GM23248 (cell line): ENCODE measurements at regions not wholly inside any gene's neighbourhood (a gene's known extent, or its start where the extent isn't known, plus 50 kb on each side); places are given as distances from the start of the nearest gene placed in this dataset.

Source experiments
- DNase-seq: peaks from one replicate; pipeline ENCODE4 v3.0.0-alpha.2; 2015
- H2AFZ ChIP-seq: fragments of 200-600 bp; sonication (generic); 2 replicates; pipeline ENCODE4 v1.6.1; 2016; ENCODE audit warnings: antibody characterized with exemption
- H3F3A ChIP-seq: fragments of 200-600 bp; sonication (generic); 2 replicates; pipeline ENCODE4 v1.6.1; 2016; ENCODE audit warnings: mild to moderate bottlenecking, antibody characterized with exemption, mixed run types; ENCODE audit not compliant: insufficient read depth
- H3K27ac ChIP-seq: fragments of 200-600 bp; sonication (generic); 2 replicates; pipeline ENCODE4 v1.5.1; 2016; ENCODE audit warnings: mild to moderate bottlenecking
- H3K27me3 ChIP-seq: fragments of 200-600 bp; sonication (generic); replicated peaks from 2 replicates; pipeline ENCODE4 v1.6.1; 2016; ENCODE audit warnings: mild to moderate bottlenecking; ENCODE audit not compliant: insufficient read depth
- H3K36me3 ChIP-seq: fragments of 200-600 bp; sonication (generic); 2 replicates; pipeline ENCODE4 v1.6.1; 2016; ENCODE audit warnings: low read depth, mild to moderate bottlenecking
- H3K4me1 ChIP-seq: fragments of 200-600 bp; sonication (generic); 2 replicates; pipeline ENCODE4 v1.6.1; 2016; ENCODE audit warnings: mild to moderate bottlenecking; ENCODE audit not compliant: insufficient read depth
- H3K4me2 ChIP-seq: fragments of 200-600 bp; sonication (generic); one replicate; pipeline ENCODE4 v1.6.1; 2016; ENCODE audit warnings: mild to moderate bottlenecking; ENCODE audit not compliant: unreplicated experiment
- H3K4me3 ChIP-seq: fragments of 200-600 bp; sonication (generic); 2 replicates; pipeline ENCODE4 v1.5.1; 2016; ENCODE audit warnings: mild to moderate bottlenecking
- H3K79me2 ChIP-seq: fragments of 200-600 bp; sonication (generic); 2 replicates; pipeline ENCODE4 v1.6.1; 2016; ENCODE audit warnings: mild to moderate bottlenecking; ENCODE audit not compliant: insufficient read depth
- H3K9ac ChIP-seq: fragments of 200-600 bp; sonication (generic); 2 replicates; pipeline ENCODE4 v1.6.1; 2016; ENCODE audit warnings: mild to moderate bottlenecking
- H3K9me2 ChIP-seq: fragments of 200-600 bp; sonication (generic); 2 replicates; pipeline ENCODE4 v1.6.1; 2016; ENCODE audit warnings: mixed run types, mild to moderate bottlenecking, moderate library complexity; ENCODE audit not compliant: insufficient read depth
- H3K9me3 ChIP-seq: fragments of 200-600 bp; sonication (generic); one replicate; pipeline ENCODE4 v1.6.1; 2017; ENCODE audit warnings: low read depth
- H4K20me1 ChIP-seq: fragments of 200-600 bp; sonication (generic); 2 replicates; pipeline ENCODE4 v1.6.0; 2016; ENCODE audit not compliant: insufficient read depth
- EZH2 ChIP-seq: fragments of 200-600 bp; sonication (generic); IDR thresholded peaks from 2 replicates; pipeline ENCODE4 v1.6.1; 2018; ENCODE audit warnings: antibody characterized with exemption, mild to moderate bottlenecking; ENCODE audit not compliant: insufficient read depth, poor library complexity, severe bottlenecking
- EZH2phosphoT487 ChIP-seq: fragments of 200-600 bp; sonication (generic); IDR thresholded peaks from 2 replicates; pipeline ENCODE4 v1.6.1; 2018; ENCODE audit warnings: antibody characterized with exemption, moderate library complexity, mild to moderate bottlenecking, low read depth; ENCODE audit not compliant: insufficient read depth
- WGBS, 2 experiments: methylation state at CpG; one replicate each; pipeline ENCODE4 v1.1.6; 2015 to 2017; ENCODE audit warnings: low lambda C conversion rate in 2 of 2, low coverage in 1 of 2; ENCODE audit errors: missing lambda C conversion rate in 2 of 2; 5-methylcytosine and 5-hydroxymethylcytosine counted together
- in situ Hi-C: fragments of 300-500 bp; cut with MboI; formaldehyde crosslinking; loops from 2 replicates; pipeline ENCODE4 v1.15.0; 2020

GRCh38 chr12:78683031-78683430, 181.5 kb upstream of the SYT1 start:
- no peak for TF ChIP-seq EZH2
- TF ChIP-seq EZH2phosphoT487, result no peak
- no peaks in the 10 kb centered on the region for H3K9me3 ChIP-seq
- H4K20me1 ChIP-seq, result no peaks in the 10 kb centered on the region
- H3F3A ChIP-seq, result no peaks in the 10 kb centered on the region
- no peaks in the 10 kb centered on the region for H3K79me2 ChIP-seq
- no peaks in the 10 kb centered on the region for H3K27me3 ChIP-seq
- H3K27ac ChIP-seq, result no peak overlapping the region
- no peak overlapping the region for H3K9ac ChIP-seq
- H2AFZ ChIP-seq, result no peak overlapping the region
- peak; percentile 5 for DNase-seq
- in situ Hi-C loops, result no loop called here
- H3K4me3 ChIP-seq, result no peak overlapping the region
- H3K4me1 ChIP-seq, result no peaks in the 10 kb centered on the region
- no peaks in the 10 kb centered on the region for H3K36me3 ChIP-seq
- 81 to 82% methylated on average over 3 of the region's 3 CpGs for WGBS, 2 experiments
- H3K4me2 ChIP-seq, result no peak overlapping the region
- no peaks in the 10 kb centered on the region for H3K9me2 ChIP-seq

- H4K20me1 ChIP-seq, result no peaks in the 10 kb centered on the region
- H3K36me3 ChIP-seq, result no peaks in the 10 kb centered on the region
- no peak overlapping the region for H3K27ac ChIP-seq
- no peaks in the 10 kb centered on the region for H3K27me3 ChIP-seq
- in situ Hi-C loops, result no loop called here
- no peaks in the 10 kb centered on the region for H3K9me2 ChIP-seq
- no peaks in the 10 kb centered on the region for H3K9me3 ChIP-seq
- no peak overlapping the region for H3K4me2 ChIP-seq
- DNase-seq, result no peak
- WGBS, 2 experiments, result 97 to 100% methylated on average over 3 of the region's 3 CpGs
- no peak overlapping the region for H3K4me3 ChIP-seq
- H3K4me1 ChIP-seq, result no peaks in the 10 kb centered on the region
- no peaks in the 10 kb centered on the region for H3K79me2 ChIP-seq
- no peak overlapping the region for H2AFZ ChIP-seq
- TF ChIP-seq EZH2, result no peak
- TF ChIP-seq EZH2phosphoT487, result no peak
- H3F3A ChIP-seq, result no peaks in the 10 kb centered on the region
- no peak overlapping the region for H3K9ac ChIP-seq
Measured at GRCh38 chr12:78683626-78684025, 180.9 kb upstream of the SYT1 start.

GRCh38 chr12:78684419-78684818, 180.2 kb upstream of the SYT1 start:
- Histone ChIP-seq H3K36me3 (no peaks in the 10 kb centered on the region), H3K9me3 (no peaks in the 10 kb centered on the region), H3K9me2 (no peaks in the 10 kb centered on the region), H3K4me2 (no peak overlapping the region), H4K20me1 (no peaks in the 10 kb centered on the region), H3K4me3 (no peak overlapping the region), H3K27ac (no peak overlapping the region), H3K9ac (no peak overlapping the region), H3K79me2 (no peaks in the 10 kb centered on the region), H3F3A (no peaks in the 10 kb centered on the region), H2AFZ (no peak overlapping the region), H3K27me3 (no peaks in the 10 kb centered on the region), H3K4me1 (no peaks in the 10 kb centered on the region)
- no peak for DNase-seq
- in situ Hi-C loops, result no loop called here
- TF ChIP-seq EZH2phosphoT487 (no peak), EZH2 (no peak)
- 76 to 83% methylated on average over 3 of the region's 3 CpGs for WGBS, 2 experiments

GRCh38 chr12:78695749-78696148, 168.8 kb upstream of the SYT1 start:
- no peak overlapping the region for H3K9ac ChIP-seq
- no peak for DNase-seq
- in situ Hi-C loops, result no loop called here
- H3K4me1 ChIP-seq, result no peaks in the 10 kb centered on the region
- 98 to 100% methylated on average over 2 of the region's 2 CpGs for WGBS, 2 experiments
- no peak overlapping the region for H2AFZ ChIP-seq
- TF ChIP-seq EZH2 (no peak), EZH2phosphoT487 (no peak)
- no peaks in the 10 kb centered on the region for H3K9me2 ChIP-seq
- H3K9me3 ChIP-seq, result no peaks in the 10 kb centered on the region
- H3K27ac ChIP-seq, result no peak overlapping the region
- no peak overlapping the region for H3K4me3 ChIP-seq
- H3F3A ChIP-seq, result no peaks in the 10 kb centered on the region
- H3K27me3 ChIP-seq, result no peaks in the 10 kb centered on the region
- no peaks in the 10 kb centered on the region for H4K20me1 ChIP-seq
- no peak overlapping the region for H3K4me2 ChIP-seq
- no peaks in the 10 kb centered on the region for H3K79me2 ChIP-seq
- no peaks in the 10 kb centered on the region for H3K36me3 ChIP-seq

- Histone ChIP-seq H3K36me3 (no peaks in the 10 kb centered on the region), H3K9me3 (no peaks in the 10 kb centered on the region), H3K4me2 (no peak overlapping the region), H3K27ac (no peak overlapping the region), H3K9me2 (no peaks in the 10 kb centered on the region), H3K27me3 (no peaks in the 10 kb centered on the region), H4K20me1 (no peaks in the 10 kb centered on the region), H3K79me2 (no peaks in the 10 kb centered on the region), H2AFZ (no peak overlapping the region), H3K4me1 (no peaks in the 10 kb centered on the region), H3F3A (no peaks in the 10 kb centered on the region), H3K4me3 (no peak overlapping the region), H3K9ac (no peak overlapping the region)
- in situ Hi-C loops, result no loop called here
- DNase-seq, result no peak
- TF ChIP-seq EZH2 (no peak), EZH2phosphoT487 (no peak)
- 41% methylated on average over 2 of the region's 2 CpGs for WGBS, 2 experiments
Measured at GRCh38 chr12:78696267-78696666, 168.3 kb upstream of the SYT1 start.
